GM21515 (cell line): ENCODE measurements at regions not wholly inside any gene's neighbourhood (a gene's known extent, or its start where the extent isn't known, plus 50 kb on each side); places are given as distances from the start of the nearest gene placed in this dataset.

Source experiments
- ATAC-seq: cut with Tn5 transposase; IDR thresholded peaks from one replicate; pipeline ENCODE4 v1.9.1; 2021; ENCODE audit not compliant: unreplicated experiment

GRCh38 chr13:40484101-40484800 lies 182.2 kb downstream of the FOXO1 start:
- ATAC-seq, result no peak

DNA sequence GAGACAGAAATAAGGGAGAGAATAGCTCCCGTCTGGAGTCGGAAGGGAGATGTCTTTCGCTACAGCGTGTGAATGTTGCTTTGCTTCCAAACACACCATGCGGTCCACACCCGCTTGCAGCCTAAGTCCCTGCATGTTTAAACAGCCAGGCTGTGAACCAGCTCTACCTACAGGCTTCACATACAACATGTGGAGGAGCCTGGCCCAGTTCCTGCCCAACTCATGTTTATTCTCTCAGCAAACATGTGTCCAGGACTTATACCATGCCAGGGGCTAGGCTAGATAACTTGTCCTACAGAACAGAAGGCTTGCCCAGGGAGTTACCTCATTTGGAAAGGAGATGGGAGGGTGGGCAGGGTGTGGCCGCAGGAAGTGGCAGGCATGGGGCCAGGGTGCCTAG lies 181.5 kb downstream of the FOXO1 start:
- ATAC-seq, result no peak

DNA sequence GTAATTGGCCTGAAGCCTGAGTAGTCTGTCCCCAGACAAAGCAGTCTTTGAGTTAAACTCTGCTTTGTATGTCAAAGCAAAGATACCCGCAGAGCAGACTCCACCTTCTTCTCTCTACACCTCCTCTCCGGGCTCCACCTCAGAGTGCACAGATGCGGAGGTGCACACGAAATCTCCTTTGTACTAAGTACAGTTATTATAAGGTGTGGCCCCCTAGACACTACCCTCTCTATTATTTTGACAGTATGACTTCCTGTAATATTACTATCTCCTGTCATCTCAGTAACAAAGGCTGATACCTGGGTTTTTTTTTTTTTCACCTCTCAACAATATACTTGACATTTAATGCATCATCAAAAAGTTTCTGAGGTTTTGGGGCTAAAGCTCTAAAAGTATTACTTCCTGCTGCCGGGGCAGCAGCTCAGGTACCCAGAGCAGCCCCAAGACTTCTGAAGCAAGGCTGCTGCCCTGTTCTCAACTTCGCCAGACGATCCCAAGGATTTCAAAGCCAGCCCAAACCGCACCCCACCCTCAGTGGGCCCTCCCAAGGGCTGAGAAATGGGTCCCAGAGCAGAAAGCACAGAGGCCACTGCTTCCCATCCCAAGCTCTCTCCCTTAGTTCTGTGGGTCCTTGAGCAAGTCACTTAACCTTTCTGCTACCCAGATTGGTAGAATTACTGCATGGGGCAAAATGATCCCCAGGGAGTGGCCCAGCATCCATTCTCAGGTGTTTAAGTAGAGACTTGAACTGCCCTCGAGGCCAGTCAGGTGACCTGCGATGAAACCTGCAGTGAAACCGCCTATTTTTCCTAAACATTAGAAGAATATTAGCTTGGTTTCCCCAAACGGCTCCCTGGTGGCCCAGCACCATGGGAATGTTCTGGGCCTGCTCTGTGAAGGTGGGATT lies 180.6 kb downstream of the FOXO1 start:
- no peak for ATAC-seq

- no peak for ATAC-seq
These were observed 179.8 kb downstream of the FOXO1 start for GRCh38 chr13:40486518-40487163.

DNA sequence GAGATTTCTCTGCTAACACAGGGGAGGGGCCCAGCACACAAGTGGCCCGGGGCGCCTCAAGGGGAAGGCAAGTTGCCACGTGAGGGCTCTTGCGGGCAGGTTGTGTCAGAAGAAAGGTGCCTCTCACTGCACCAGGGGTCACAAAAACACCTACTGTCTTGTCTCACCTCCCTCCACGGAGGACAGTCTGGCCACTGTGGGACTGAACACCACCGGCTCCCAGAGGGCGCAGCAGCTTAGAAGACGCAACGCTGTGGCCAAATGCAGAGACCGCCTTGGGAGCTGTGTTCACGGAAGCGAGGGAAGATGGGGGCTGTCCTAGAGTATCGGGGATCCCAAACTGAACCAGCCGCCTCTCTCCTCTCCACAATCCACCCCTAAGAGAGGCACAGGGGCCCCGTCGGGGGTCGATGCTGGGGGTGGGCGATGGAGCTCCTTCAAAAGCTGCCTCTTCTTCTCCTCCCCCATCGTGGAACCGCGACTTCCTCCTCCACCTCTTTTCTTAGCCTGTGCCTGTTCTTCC lies 177.5 kb downstream of the FOXO1 start:
- ATAC-seq, result no peak

DNA sequence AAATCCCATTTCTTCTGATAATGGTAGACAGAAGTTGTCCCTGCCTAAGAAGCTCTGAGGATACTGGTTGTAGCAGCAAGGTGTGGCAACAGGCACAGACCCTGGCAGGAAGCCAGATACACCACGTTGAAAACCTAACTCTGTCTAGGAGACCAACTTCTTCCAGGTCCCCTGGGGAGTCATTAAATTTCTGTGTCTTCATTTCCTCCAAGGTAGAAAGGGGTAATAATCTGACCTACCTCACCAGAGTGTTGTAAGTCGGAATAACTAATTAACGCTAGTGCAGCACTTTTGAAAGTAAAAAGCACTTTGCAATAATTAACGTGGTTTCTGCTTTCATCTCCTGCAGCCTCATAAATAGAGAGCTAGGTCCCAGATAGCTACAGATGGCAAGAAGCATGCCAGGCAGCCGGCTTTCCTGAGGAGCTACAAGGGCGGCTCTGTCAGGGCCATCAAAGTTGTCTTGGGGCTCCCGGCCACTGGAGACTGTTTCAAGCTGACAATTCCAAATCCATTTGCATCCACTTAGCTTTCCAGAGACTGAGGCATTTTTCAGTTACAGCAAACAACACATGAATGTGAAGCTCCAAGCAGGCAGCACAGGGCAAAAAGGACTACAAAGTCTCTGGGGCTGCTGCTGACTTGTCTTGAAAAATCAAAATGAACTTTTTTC lies 176.2 kb downstream of the FOXO1 start:
- ATAC-seq, result no peak

- ATAC-seq, result no peak
These were observed 173.9 kb downstream of the FOXO1 start for GRCh38 chr13:40492511-40492910.

GRCh38 chr13:40494513-40494912 lies 171.9 kb downstream of the FOXO1 start:
- no peak for ATAC-seq

DNA sequence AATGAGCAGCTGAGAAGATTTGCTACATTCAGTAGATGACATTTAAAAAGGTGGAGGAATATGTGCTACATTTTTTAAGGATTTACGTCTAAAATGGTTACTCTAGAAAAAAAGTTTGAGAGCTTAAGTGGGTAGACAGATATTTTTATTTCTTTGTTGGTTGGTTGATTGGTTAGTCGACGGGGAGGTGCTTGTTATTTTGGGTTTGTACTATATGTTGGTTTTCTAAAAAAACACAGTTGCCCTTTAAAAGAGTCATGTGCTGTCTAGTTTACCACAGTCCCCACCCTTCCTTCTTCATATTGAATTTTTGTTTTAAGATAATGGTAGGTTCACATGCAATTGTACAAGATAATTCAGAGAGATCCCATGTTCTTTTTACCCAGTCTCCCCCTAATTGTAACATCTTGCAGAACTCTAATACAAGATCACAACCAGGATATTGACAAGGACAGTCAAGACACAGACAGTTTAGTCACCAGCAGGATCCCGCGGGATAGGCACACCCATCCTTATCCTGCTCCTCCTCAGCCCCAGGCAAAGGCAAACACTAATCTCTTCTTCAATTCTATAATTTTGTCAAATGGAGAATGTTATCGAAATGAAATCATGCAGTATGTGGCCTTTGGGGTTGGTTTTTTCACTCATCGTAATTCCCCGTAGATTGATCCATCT lies 171.4 kb downstream of the FOXO1 start:
- no peak for ATAC-seq

DNA sequence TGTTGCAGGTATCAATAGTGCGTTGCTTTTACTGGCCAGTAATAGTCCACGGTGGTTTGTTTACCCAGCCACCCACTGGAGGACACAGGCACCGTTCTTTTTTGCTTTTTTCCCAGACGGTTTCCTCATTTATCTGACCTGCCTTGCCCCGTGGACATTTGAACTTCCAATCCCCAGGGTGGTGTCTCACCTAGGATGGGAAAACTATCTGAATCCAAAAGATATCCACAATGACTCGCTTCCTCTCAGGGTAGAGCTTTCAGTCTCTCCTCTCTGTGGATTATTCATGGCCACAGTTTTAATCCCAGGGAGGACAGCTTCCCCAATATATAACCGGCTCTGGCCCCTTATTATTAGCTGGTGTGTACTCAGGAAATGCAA lies 170.8 kb downstream of the FOXO1 start:
- no peak for ATAC-seq

DNA sequence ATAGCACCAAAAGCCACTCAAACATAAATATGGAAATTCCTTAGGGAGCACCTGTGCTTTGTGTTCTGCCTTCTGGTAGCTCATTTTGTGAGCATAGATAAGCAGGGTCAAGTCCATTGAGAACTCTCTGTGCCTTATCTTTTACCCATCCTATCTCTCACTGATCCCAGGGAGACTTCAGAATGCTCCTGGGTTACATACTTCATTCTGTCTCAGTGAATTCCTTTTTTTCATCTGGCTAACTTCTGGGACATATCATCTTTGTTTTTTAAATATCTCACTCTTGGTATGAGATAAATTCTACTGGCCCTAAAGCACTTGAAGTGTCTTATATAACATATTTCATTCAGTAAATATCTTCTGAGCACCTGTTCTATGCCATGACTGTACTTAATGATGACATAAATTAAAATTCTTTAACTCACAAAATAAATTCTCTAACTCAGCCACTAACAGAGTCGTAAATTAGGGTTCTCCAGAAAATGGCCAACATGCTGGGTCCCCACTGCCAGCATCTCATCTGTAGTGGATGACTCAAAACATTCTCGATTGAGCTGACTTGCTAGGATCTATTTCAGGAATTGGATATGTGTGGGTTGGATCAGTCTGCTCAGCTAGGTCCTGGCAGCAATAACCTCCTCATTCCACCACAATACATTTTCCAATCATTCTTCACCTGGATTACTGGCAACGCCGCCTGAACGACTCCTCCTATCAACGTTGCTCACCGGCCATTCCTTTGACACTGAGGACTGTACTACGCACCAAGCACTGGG lies 170.2 kb downstream of the FOXO1 start:
- no peak for ATAC-seq

GRCh38 chr13:40498461-40498860 lies 168.0 kb downstream of the FOXO1 start:
- ATAC-seq, result no peak

DNA sequence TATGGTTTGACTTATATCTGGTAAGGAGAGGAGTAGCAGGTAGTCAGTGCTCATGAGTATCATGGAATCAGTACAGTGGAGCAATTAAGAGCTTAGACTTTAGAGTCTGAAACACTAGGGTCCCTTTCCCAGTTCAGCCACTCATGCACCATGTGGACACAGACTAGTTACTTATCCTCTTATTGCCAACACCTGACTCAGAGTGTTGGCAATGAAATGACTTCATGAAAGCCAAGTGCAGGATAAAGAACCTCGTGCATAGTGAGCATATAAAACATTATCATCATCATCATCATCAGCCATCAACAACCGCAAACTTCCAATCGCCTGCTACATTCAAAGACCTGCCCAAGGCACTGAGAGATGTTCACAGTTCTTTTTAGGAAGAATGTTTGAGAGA lies 164.2 kb downstream of the FOXO1 start:
- no peak for ATAC-seq

DNA sequence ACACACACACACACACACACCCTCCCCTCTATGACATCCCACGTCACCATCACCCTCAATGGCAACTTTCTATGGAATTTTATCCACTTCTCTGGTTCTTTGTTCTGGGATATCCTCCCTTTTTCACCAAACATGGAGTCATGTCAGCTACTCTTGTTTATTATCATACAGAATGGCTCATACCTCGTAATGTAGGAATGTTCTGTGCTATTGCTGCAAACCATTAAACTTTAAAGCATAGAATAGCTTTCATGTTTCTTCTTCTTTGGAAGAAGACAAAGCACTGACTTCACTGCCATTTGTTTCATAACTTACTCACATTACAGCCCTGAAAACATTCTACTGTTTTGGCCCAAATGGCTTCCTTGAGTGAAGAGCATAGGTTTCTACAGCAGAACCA lies 163.4 kb downstream of the FOXO1 start:
- no peak for ATAC-seq

DNA sequence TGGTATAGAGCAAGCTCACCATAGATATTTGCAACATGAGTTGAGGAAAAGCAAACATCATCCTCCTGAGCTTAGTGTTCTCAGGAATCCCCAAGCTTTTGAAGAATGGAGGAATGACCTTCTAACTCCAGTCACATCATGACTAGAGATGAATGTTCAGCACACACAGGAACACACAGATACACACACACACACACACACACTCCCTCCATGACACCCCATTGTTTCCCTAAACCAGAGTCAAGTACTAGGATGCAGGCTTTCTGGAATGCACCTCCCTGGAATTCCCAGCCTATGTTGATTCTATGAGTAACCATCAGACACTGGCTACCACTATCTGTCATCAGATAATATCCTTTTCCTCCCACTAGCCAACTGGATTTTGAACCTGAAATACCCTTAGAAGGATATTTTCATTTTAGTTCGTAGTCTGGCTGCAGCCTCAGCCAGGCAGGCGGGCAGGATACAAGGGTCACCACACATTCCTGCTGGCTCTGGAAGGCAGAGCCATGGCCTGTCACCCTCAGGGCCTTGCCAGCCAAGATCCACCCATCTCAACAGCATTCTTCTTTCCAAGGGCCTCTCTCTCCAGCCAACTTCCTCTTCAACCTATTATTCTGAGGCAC lies 162.4 kb downstream of the FOXO1 start:
- ATAC-seq, result no peak

- no peak for ATAC-seq
These were observed 161.8 kb downstream of the FOXO1 start for GRCh38 chr13:40504641-40505040.

- no peak for ATAC-seq
These were observed 161.2 kb downstream of the FOXO1 start for GRCh38 chr13:40505196-40505595.
